GDM1 (cell line): ENCODE measurements at regions not wholly inside any gene's neighbourhood (a gene's known extent, or its start where the extent isn't known, plus 50 kb on each side); places are given as distances from the start of the nearest gene placed in this dataset.
"Not testable (repeated sequence)": the region's sequence is repeated elsewhere in the genome, so short reads cannot be mapped to it uniquely, and the experiment has no call there.

Experiments used
- DNase-seq: peaks from one replicate; lab custom pipeline; 2025; lab: John Stamatoyannopoulos, UW

DNA sequence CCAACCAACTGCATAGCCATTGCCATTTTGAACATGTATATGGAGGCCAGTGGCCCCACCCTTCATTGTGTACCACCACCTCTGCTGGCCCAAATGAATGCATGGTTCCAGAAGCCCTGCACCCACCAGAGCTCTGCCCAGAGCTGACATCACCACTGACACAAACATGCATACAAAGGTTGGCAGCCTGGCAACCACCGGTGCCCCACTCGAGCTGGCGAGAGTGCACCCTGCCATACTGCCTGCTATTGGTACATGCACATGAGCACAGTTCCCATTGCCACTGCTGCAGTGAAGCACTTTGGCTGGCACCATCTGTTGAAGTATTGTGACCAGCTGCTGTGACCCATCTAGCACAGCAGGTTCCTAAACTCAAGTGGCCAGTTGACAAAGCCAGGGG is 1564.9 kb downstream of the OLFM4 start:
- no peak for DNase-seq

GRCh38 chr13:54597540-54598088 is 1569.0 kb downstream of the OLFM4 start:
- no peak for DNase-seq

DNA sequence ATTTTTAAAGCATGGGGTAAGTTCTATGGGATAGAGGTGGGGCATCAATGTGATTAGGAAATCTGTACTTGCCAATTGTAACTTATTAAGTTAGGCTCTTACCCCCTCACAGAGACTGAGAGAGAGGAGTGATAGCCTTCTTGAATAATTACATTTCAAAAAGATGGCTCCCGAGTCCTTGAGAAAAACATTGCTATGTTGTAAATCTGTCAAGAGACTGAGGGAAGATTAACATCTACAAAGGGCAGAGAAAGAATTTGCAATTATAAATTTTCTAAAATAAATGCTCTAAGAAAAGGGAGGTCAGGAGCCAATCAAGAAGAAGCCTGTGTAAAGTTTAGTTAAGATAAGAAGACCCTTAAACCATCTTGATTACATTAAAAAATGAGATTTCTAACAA is 1570.8 kb downstream of the OLFM4 start:
- DNase-seq: no peak

DNA sequence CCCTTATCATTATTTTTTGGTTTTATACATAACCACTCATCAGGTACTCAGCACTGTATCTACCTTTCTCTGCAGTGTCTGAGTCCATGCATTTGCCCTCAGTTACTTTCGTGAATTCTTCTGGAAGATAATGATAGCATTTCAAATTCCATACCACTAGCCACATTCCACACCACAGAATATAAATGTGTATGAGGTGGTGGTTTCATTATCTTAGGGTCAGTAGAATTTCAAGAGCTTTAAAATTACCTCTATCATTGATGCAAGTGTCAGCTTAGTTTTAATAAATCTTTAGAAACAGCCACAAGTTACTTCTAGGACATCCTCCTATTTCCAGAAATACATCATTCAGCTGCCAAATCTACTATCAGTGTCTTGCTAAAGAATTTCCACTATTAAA is 1578.3 kb downstream of the OLFM4 start:
- no peak for DNase-seq

GRCh38 chr13:54607421-54607820 is 1578.8 kb downstream of the OLFM4 start:
- DNase-seq: no peak

GRCh38 chr13:54611390-54611789 is 1582.8 kb downstream of the OLFM4 start:
- DNase-seq: no peak

DNA sequence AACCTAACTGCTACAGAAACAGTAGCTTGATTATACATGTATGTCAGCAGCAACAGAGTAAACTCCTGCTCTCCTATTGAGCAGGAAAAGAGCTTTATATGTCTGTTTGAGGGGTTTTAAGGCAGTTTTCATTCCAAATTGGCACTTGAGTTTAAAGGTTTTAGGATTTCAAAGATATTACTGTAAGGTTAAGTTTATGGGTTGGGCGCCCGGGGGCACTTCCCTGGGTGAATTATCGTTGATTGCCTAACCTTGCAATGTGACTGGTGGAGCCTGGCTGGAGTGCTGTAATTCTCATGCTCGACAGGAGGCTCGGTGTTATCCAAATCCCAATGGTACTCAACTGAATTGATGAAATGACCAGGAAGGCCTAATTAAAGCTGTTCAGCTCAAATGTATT is 1586.1 kb downstream of the OLFM4 start:
- no peak for DNase-seq

- not testable (repeated sequence) for DNase-seq
Observed at GRCh38 chr13:54626504-54626903, 1597.9 kb downstream of the OLFM4 start.

DNA sequence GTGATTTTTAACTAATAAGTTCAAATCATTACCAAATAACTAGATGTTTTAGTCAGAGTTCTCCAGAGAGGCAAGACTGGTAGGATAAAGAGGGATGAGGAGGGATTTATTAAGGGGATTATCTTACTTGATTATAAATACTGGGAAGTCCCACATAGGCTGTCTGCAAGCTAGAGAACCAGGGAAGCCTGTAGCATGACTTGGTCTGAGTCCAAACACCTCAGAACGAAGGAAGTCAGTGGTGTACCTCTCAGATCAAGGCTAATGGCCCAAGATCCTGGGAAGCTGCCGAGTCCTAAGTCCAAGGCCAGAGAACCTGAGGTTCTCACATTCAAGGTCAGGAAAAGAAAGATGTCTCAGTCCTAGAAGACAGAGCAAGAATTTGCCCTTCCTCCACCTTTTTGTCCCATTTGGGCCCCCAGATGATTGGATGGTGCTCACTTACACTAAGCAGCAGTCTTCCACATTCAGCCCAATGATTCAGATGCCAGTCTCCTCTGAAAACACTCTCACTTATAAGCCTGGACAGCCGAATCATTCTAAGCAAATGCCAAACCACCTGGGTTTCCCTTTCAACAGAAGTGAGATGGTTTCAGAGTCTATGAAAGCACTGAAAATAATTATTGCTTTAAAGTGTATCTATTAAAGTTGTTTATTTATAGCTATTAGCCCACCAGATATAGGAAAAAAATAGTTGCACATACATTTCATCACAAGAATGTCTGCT is 1599.2 kb downstream of the OLFM4 start:
- DNase-seq: no peak

DNA sequence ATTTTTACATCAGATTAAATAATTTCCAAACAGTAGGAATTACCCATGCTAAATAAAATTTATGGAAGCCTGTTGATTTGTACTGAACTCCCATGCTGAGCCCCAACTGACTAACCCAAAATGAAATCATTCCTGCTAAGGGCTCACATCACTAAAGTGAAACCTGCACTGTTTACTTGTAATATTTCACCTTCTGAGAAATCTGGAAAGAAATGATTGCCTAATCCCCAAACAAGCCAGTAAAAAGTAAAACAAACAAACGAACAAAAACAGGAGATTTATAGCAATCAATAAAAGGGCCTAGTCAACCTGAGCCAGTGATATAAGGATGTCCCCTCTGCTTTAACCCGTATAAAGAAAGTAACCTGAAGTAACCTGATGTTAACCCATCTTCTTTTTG is 1599.8 kb downstream of the OLFM4 start:
- DNase-seq: no peak

DNA sequence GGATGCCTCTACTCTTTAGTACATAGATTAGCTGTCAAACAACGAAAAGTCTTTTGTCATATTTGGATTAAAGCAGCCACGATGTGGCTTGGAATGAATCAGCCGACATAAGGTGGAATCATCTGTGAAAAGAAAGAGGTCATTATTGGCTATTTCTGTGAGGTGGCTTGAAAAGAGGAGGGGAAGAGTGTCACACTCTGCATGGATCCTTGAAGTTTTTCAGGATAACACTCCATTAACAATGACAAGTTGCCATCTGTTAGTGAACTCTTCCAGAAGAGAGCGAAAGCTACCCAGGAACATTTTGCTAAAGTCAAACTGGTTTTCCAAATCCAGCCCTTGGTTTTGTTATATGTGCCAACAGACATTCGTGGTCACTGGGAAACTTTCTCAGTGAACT is 1604.8 kb downstream of the OLFM4 start:
- no peak for DNase-seq

DNA sequence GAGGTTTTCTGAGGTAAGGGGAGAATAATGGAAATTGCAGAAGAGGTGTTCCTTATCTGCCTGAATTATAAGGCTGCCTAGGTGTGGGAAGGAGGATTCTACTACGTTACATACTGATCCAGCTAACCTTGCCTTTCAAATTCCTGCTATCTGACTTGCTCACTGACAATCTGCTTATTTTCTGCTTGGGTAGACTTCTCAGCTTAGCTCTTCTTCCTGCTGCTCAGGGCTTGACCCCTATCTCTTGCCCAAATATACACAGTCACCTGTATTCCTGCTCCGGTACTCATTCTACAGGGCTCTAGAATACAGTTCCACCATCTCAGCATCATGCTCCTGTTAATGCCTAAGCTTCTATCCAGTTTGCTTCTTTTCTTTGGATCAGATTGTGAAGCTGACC is 1607.6 kb downstream of the OLFM4 start:
- no peak for DNase-seq

- no peak for DNase-seq
Observed at GRCh38 chr13:54637366-54637765, 1608.8 kb downstream of the OLFM4 start.

GRCh38 chr13:54640719-54641118 is 1612.1 kb downstream of the OLFM4 start:
- no peak for DNase-seq

GRCh38 chr13:54643863-54644262 is 1615.2 kb downstream of the OLFM4 start:
- DNase-seq: no peak

GRCh38 chr13:54647275-54647674 is 1618.7 kb downstream of the OLFM4 start:
- no peak for DNase-seq

DNA sequence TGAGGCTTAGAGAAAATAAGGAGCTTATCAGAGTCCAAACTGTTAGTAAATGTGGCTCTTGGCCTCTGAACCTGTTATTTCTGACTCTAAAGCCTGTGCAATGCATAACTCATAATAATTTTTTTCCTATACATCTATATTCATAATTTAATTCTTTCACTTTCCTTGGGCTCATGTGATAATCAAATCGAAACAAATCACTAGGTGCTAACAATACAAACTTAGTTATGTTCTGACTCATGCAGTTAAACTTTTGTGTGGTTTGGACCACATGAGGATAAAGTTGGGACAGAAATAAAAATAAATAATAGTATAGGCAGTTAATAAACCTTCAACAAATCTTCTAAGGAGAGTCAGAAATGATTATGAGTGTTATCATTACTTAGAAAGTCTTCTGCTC is 1629.0 kb downstream of the OLFM4 start:
- no peak for DNase-seq

GRCh38 chr13:54658771-54659170 is 1630.2 kb downstream of the OLFM4 start:
- no peak for DNase-seq

DNA sequence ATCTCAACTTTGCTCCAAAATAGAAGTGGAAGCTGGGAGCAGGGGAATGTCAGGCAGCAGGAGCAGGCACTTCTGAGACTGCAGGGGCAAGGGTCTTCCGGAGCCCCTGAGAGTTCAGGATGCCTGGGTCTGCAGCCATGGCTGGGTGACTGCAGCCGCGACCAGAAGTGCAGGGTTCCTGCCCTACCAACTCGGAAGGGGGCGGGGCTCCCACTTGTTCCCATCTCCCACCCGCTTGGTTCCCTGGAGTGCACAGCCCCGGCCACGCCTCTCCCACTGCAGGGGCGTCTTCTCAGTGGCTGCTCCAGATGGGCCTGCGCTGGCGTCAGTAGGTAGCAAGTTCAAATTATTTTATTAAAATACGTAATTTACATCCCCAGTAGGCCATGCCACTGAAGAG is 1631.7 kb downstream of the OLFM4 start:
- no peak for DNase-seq

DNA sequence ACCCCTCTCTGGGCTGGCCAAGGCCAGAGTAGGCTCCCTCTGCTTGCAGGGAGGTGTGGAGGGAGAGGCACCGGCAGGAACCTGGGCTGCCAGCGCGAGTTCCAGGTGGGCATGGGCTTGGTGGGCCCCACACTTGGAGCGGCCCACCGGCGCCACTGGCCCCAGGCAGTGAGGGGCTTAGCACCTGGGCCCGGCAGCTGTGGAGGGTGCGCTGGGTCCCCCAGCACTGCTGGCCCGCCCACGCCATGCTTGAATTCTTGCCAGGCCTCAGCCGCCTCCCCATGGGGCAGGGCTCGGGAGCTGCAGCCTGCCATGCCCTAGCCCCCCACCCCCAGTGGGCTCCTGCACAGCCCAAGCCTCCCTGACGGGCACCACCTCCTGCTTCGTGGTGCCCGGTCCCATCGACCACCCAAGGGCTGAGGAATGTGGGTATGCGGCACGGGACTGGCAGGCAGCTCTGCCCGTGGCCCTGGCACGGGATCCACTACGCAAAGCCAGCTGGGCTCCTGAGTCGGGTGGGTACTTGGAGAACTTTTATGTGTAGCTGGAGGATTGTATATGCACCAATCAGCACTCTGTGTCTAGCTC is 1648.0 kb downstream of the OLFM4 start:
- DNase-seq: no peak

DNA sequence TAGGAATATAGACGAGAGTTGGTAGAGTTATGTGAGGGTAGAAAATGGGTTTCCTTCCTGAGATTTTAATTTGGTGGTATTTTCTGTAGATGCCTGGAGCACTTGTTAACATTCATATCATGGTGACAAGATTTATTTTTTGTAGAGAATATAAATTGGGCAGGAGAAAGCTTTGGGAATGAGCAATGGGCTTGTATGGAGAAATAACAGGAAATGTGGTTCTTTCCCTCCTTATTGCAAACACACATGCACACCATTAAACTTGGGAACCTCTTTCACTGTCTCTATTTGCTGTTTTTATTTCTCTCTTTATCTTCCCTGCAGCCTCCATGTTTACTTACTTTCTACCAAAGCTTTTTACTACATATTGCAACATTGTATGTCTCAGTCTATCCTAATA is 1653.6 kb downstream of the OLFM4 start:
- DNase-seq: no peak

GRCh38 chr13:54687173-54687572 is 1658.6 kb downstream of the OLFM4 start:
- DNase-seq: no peak

GRCh38 chr13:54699831-54700230 is 1671.2 kb downstream of the OLFM4 start:
- no peak for DNase-seq

- DNase-seq: no peak
Observed at GRCh38 chr13:54705738-54706137, 1677.1 kb downstream of the OLFM4 start.
